ENCODE measurements at regions not wholly inside any gene's neighbourhood (a gene's known extent, or its start where the extent isn't known, plus 50 kb on each side); places are given as distances from the start of the nearest gene placed in this dataset.

DNA sequence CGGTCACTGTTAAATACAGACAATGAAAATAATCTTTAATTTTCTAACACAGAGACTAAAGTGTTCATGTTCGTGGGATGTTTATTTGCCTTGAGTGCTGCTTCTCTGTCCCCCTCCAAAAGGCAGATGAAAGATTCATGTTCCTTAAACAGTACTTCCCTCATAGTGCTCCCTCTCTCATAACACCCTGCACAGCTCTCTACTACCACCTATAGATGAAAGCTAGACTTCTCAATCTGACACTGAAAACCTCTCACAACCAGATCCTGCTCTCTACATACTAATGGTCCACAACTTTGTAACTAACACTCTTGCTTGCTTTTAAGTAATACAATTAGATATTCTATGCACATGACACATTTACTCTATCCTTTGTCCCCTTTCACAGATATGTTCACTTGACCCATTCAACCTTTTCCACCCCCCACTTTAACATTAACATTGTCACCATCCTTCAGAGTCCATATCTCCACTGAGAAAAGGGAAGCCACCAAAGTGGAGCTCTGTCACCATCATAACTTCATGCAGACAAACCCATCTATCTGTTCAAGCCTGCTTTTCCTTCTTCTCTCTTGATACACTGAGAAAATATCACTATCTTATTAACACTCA is 266.4 kb upstream of the USP15 start:
- no peak overlapping the region for H3K4me3 ChIP-seq (ENCODE audit: low read depth, poor library complexity, severe bottlenecking)
- DNase-seq (ENCODE audit: low spot score in 2 of 2) = no peak
- TF ChIP-seq, protein P1, sequence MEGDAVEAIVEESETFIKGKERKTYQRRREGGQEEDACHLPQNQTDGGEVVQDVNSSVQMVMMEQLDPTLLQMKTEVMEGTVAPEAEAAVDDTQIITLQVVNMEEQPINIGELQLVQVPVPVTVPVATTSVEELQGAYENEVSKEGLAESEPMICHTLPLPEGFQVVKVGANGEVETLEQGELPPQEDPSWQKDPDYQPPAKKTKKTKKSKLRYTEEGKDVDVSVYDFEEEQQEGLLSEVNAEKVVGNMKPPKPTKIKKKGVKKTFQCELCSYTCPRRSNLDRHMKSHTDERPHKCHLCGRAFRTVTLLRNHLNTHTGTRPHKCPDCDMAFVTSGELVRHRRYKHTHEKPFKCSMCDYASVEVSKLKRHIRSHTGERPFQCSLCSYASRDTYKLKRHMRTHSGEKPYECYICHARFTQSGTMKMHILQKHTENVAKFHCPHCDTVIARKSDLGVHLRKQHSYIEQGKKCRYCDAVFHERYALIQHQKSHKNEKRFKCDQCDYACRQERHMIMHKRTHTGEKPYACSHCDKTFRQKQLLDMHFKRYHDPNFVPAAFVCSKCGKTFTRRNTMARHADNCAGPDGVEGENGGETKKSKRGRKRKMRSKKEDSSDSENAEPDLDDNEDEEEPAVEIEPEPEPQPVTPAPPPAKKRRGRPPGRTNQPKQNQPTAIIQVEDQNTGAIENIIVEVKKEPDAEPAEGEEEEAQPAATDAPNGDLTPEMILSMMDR (IDR thresholded peaks at IDR 0.05) = no peak
- no peak for TF ChIP-seq POLR2A (IDR thresholded peaks at IDR 0.05)
- intact Hi-C loops (cut with DNase I; ENCODE audit: low total_unique reads) = no loop called here
- 40 to 61% methylated on average over 2 of the region's 2 CpGs for WGBS, 2 donors

DNA sequence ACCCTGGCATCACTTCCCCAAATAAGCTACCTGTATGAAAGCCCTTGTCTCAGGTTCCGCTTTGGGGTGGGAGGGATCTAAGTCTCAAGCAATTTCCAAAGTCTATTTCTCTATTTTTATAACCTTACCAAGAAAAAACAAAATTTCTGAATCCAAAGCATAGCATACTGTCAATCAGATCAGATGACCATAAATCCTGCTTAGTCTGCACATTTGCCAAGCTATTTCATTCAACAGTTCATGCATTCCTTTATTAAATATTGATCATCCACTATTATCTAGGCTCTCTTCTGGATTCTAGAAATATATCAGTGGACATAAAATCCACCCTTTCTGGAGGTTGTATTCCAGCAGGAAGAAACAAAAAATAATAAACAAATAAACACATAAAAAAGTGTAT is 263.5 kb upstream of the USP15 start:
- H3K4me3 ChIP-seq (ENCODE audit: low read depth, poor library complexity, severe bottlenecking) = no peak overlapping the region
- WGBS, 2 donors = 94 to 96% methylated on average over 1 of the region's 1 CpG
- DNase-seq (ENCODE audit: low spot score in 2 of 2) = no peak
- intact Hi-C loops (cut with DNase I; ENCODE audit: low total_unique reads) = no loop called here
- TF ChIP-seq POLR2A (IDR thresholded peaks at IDR 0.05) = no peak
- TF ChIP-seq, protein P1 (IDR thresholded peaks at IDR 0.05) = no peak

DNA sequence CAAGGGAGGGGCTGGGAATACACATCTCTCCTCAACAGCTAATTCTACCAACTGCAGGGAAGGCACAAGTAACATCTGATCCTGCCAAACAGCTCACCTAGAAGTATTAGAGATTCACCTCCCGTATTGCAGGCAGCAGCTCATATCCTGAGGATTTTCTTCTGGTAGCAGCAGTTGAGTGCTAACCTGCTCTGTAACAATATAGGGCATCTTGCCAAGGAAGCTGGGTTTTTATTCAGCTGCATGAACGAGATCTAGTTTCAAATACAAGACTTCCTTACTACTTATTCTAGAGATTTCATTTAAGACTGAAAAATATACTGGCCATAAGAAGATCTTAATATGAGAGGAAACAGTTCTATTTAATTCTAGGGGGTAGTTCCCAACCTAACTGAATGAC is 261.4 kb upstream of the USP15 start:
- intact Hi-C loops (cut with DNase I; ENCODE audit: low total_unique reads) = no loop called here
- no peak overlapping the region for H3K4me3 ChIP-seq (ENCODE audit: low read depth, poor library complexity, severe bottlenecking)
- no peak for TF ChIP-seq POLR2A (IDR thresholded peaks at IDR 0.05)
- TF ChIP-seq, protein P1 (IDR thresholded peaks at IDR 0.05) = no peak
- no peak for DNase-seq (ENCODE audit: low spot score in 2 of 2)
- WGBS, 2 donors = 29 to 31% methylated on average over 2 of the region's 2 CpGs

DNA sequence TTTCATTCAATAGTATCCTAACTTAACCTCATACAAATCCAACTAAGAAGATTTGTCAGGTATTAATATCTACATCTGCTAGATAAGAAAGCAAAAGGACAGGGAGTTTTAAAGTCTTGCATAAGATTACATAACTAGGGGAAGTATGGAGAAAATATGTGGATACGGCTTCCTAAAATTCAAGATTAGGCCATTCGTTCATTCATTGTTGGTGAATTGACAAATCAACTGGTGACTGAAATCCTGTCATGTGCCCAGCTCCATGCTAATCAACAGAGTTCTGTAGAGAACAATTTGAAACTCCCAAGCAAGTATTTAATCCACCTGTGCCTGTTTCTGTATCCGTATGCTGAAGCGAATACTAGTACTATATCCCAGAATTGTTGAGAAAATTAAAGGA is 260.9 kb upstream of the USP15 start:
- 64 to 65% methylated on average over 4 of the region's 4 CpGs for WGBS, 2 donors
- intact Hi-C loops (cut with DNase I; ENCODE audit: low total_unique reads) = no loop called here
- DNase-seq (ENCODE audit: low spot score in 2 of 2) = no peak
- H3K4me3 ChIP-seq (ENCODE audit: low read depth, poor library complexity, severe bottlenecking) = no peak overlapping the region
- TF ChIP-seq POLR2A (IDR thresholded peaks at IDR 0.05) = no peak
- TF ChIP-seq, protein P1 (IDR thresholded peaks at IDR 0.05) = no peak

DNA sequence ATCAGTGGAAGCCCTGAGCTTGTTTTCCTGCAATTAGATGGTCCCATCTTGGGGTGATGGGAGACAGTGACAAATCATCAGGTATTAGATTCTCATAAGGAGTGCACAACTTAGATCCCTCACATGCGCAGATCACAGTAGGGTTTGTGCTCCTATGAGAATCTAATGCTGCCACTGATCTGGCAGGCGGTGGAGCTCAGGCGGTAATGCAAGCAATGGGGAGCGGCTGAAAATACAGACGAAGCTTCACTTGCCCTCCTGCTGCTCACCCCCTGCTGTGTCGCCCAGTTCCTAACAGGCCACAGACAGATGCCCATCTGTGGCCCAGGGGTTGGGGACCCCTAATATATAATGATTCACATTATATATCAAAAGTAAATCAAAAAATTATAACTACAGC is 258.8 kb upstream of the USP15 start:
- intact Hi-C loops (cut with DNase I; ENCODE audit: low total_unique reads) = no loop called here
- 90 to 96% methylated on average over 6 of the region's 6 CpGs for WGBS, 2 donors
- H3K4me3 ChIP-seq (ENCODE audit: low read depth, poor library complexity, severe bottlenecking) = no peak overlapping the region
- DNase-seq (ENCODE audit: low spot score in 2 of 2) = no peak
- TF ChIP-seq, protein P1 (IDR thresholded peaks at IDR 0.05) = no peak
- no peak for TF ChIP-seq POLR2A (IDR thresholded peaks at IDR 0.05)

DNA sequence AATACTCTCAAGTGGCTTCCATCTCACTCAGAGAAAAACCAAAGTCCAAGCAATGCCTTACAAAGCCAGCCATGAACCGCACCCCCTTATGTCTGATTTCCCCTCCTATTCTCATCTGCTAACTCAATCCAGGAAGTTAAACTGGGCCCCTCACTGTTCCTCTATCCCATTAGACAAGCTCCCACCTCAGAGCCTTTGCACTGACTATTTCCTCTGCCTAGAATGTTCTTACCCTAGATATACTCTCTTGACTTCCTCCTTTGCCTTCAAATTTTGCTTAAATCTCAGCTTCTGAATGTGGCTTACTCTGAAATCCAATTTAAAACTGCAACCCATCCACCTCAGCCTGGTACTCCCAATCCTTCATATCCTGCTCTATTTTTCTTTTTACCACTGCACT is 257.0 kb upstream of the USP15 start:
- no peak for DNase-seq (ENCODE audit: low spot score in 2 of 2)
- WGBS, 2 donors = 86 to 95% methylated on average over 1 of the region's 1 CpG
- TF ChIP-seq, protein P1 (IDR thresholded peaks at IDR 0.05) = no peak
- no peak for TF ChIP-seq POLR2A (IDR thresholded peaks at IDR 0.05)
- intact Hi-C loops (cut with DNase I; ENCODE audit: low total_unique reads) = no loop called here
- H3K4me3 ChIP-seq (ENCODE audit: low read depth, poor library complexity, severe bottlenecking) = no peak overlapping the region
